GM18870 (cell line): ENCODE measurements at regions not wholly inside any gene's neighbourhood (a gene's known extent, or its start where the extent isn't known, plus 50 kb on each side); places are given as distances from the start of the nearest gene placed in this dataset.
"Not testable (repeated sequence)": the region's sequence is repeated elsewhere in the genome, so short reads cannot be mapped to it uniquely, and the experiment has no call there.

Experiments used
- ATAC-seq: cut with Tn5 transposase; IDR thresholded peaks from one replicate; pipeline ENCODE4 v1.9.1; 2021; ENCODE audit warnings: moderate library complexity; ENCODE audit not compliant: unreplicated experiment

GRCh38 chr12:107571492-107571891, 114.1 kb upstream of the PWP1 start:
- ATAC-seq, result no peak

DNA sequence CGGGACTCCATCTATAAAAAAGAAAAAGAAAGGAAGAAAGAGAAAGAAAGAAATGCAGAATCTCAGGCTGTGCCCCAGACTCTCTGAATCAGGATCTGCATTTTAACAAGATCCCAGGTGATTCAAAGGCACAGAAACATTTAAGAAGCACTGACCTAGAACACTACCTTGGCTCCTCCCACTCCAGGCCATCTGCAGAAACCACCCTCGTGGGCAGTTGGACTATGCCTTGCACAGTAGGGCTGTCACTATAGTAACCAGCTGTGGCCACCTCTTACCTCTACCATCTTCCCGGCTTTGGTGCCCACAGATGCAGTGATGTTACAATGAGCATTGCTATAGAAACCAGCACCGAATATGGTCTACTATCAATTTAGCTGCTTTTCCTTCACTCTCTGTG, 110.9 kb upstream of the PWP1 start:
- no peak for ATAC-seq

DNA sequence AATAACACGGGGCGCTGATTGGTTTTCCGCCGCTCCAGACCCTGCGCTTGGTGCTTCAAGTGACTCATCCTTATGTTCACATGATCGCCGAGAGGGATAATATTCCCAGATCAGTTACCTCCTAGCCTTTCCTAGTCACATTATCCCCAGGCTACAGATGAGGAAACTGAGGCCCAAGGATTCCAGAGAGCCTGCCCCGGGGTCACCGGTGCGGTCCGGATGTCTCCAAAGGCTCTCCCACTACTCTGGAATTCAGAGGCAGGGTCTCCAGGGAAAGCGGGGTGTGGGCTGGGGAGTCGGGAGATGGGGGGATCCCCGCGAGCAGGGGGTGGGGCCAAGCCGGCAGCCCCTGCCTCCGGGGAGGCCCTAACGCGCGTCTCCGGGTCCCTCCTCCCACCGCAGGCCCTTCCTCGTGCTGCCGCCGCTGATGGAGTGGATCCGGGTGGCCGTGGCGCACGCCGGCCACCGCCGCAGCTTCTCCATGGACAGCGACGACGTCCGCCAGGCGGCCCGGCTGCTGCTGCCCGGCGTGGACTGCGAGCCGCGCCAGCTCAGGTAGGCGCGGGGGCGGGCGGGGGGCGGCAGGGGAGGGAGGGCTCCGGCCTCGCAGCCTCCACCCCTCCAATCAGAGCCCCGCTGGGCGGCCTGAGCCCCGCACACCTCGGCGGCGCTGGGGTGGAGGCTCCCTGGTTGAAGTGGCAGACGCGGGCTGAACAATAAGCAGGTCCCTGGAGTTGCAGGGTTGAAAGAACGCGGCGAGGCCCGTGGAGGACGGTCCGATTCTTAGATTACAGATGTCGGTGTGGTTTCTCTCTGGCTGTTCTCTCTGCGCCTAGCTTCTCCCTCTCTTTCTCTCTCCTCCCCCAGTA, 104.6 kb upstream of the PWP1 start:
- ATAC-seq, result no peak

DNA sequence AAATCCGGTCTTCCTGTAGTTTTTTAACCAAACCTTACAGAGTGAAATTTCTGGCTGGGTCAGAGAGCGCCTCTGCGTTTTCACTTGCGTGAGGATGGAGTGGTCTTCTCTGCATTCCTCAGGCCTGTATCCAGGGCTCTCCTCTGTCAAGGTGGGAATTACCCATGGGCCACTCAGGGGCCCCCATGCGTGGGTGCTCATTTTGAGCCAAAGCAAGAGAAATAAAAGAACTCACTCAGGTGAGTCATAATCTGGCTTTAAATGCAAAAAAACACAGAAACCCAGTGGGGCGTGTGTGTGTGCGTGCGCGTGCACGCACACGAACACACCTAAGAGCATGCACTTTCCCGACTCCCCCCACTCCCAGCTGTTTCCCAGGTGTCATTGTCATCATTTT, 104.0 kb upstream of the PWP1 start:
- no peak for ATAC-seq

DNA sequence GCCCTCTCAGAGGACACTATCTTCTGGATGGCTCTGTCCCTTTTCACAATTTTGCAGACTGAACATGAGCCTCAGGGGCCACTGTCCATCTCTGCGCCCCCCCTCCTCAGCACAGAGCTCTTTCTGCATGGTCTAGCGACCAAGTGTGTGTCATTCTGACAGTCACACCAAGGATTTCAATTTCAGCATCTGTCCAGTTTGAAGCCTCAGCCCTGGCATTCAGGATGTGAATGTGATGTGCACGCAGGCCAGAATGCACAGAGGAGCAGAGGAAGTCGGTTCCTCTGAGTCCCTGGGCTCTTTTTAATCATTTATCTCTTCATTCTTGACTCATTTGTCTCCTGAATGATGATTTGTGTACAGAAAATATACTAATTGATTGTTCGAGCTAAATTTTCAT, 102.0 kb upstream of the PWP1 start:
- no peak for ATAC-seq

DNA sequence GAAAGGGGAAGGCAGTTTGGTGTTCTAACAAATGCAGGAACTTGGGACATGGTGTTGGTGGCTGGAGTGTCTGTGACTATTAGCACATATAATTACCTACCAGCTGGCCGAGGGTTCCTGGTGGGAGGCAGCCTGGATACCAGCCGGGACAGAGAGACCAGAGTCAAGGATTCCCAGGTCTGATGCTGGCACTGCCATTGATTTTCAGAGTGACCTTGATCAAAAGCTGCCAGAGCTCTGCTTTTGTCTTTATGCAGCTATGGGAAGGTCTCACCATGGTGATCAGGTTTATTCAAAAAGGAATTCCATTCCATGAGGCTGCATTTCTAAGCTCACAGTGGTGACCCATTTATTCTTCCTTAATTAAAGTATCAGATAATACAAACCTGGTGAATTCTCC, 101.0 kb upstream of the PWP1 start:
- ATAC-seq, result no peak

GRCh38 chr12:107586256-107586970, 99.2 kb upstream of the PWP1 start:
- no peak for ATAC-seq

GRCh38 chr12:107590413-107590812, 95.2 kb upstream of the PWP1 start:
- no peak for ATAC-seq

GRCh38 chr12:107590814-107591375, 94.7 kb upstream of the PWP1 start:
- no peak for ATAC-seq

DNA sequence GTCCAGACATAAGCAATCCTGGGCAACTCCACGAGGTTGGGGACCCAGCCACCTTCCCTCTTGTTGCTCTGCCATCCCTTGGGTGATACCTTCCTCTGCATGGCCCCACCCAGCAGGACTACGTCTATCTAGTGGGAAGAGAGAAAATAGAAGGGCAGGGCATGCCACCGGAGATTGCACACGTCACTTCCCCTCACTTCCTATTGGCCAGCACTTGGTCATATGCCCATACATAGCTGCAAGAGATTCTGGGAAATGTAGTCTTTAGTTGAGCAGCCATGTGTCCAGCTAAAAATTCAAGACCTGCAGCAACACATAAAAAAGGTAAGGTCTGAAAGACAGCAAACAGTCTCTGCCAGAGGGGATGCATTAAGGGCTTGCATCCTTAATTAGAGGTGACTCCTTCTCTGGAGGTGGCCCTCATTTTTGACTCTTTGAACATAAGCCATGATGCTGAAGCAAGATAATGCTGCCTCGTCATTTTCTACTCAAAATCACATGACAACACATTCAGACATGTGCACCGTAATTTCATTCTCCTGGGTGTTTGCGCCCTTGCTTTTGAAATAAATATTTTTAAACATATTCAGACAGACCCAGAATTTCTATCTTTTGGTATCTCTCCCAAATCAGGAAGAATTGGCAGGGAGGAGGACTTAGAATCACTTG, 91.8 kb upstream of the PWP1 start:
- no peak for ATAC-seq

DNA sequence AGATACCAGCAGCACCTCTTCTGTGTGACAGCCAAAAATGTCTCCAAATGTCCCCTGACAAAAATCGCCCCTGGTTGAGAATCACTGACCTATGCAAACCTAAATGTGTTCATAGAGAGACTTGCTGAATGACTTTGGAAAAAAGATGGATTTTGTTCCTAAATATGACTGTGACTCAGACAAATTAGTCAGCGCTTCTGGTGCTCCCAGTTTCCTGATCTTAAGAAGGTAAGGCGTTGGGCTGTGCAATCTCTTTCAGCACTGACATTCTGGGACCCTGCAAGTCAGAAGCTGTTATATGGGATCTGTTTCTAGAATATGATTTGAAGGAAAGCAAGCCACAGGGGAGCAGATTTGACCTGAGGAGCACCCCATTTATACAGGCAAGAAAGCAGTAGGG, 90.6 kb upstream of the PWP1 start:
- ATAC-seq, result no peak

DNA sequence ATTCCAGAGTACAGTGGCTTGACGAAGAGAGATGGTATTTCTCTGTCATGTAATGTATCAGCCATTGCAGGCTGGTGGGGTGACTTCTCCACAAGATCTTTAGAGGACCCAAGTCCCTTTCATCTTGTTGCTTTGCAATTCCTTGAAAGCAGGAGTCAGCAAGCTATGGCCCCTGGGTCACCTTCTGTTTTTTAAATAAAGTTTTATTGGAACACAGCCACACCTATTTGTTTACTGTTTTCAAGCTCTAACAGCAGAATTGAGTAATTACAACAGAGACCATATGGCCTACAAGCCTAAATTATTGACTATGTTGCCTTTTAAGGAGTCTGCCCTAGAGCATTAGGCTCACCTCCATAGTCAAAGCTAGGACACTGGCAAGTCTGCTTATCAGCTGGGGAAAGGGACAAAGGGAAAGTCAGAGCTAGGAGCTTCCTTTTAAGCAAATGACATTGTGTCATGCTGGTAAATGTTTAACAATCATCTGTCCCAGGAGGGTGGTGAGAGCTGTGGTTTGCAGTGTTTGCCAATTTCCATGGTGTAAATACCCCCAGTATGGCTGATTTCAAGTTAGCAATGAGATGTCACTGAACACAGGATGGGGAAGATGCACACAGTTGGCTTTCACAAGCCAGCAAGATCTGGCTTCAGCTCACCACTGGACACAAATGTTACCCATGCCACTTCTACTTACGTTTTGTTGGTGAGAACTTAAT, 87.7 kb upstream of the PWP1 start:
- ATAC-seq, result no peak

DNA sequence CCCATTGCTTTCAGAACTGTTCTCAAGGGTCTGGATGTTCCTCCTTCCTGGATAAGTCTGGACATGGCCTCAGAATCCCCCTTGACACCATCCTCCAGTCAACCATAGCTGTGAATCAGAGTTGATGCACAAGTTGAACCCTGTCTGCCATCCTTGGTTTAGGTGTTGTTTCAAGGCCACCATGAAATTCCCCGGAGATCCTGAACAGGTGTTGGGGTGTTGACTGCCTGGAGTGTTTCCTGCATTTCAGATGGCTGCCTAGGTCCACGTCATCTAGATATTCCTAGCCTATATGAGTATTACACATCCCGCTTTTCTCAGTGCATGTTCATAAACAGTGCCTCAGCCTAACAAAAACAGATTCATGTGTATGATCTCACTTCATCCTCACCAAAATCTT, 86.7 kb upstream of the PWP1 start:
- ATAC-seq, result no peak

GRCh38 chr12:107600581-107601144, 84.9 kb upstream of the PWP1 start:
- ATAC-seq, result no peak

GRCh38 chr12:107602446-107602845, 83.2 kb upstream of the PWP1 start:
- ATAC-seq, result no peak

DNA sequence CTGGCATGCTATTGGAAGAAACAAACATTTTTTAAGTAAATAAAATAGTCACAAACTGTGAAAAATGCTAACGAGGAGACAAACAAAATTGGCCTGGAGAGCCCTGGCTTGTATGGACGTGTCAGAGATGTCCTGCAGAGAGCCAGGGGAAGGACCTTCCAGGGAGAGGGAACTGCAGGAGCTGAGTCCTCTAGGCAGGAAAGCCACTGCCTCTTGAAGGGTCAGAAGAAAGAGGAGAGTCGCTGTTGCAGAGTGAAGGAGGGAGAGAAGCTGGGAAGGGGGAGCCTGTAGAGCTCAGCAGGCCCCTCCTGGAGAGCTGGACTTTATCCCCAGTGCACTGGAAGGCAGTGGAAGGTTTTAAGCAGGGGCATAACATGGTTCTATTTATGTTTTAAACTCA, 80.3 kb upstream of the PWP1 start:
- no peak for ATAC-seq

- ATAC-seq, result no peak
These were observed 77.9 kb upstream of the PWP1 start for GRCh38 chr12:107607464-107608392.

DNA sequence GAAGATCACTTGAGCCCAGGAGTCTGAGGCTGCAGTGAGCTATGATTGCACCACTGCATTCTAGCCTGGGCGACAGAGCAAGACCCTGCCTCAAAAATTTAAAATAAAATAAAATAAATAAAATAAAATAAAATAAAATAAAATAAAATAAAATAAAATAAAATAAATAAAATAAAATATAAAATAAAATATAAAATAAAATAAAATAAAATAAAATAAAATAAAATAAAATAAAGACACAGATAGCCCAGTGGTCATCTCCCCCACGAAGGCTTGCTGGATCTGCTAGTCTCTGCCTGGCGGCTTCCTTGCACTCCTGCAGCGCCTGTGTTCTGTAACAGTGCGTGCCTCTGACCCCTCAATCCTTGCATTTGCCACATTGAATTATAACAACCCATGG, 76.8 kb upstream of the PWP1 start:
- not testable (repeated sequence) for ATAC-seq

- ATAC-seq, result no peak
These were observed 75.4 kb upstream of the PWP1 start for GRCh38 chr12:107610021-107610859.
